Esophagus muscularis mucosa (tissue), 4 donors: ENCODE measurements at regions not wholly inside any gene's neighbourhood (a gene's known extent, or its start where the extent isn't known, plus 50 kb on each side); places are given as distances from the start of the nearest gene placed in this dataset.

Experiments used
- DNase-seq: peaks from one replicate; pipeline ENCODE4 v3.0.0-alpha.2; 2017; ENCODE audit errors: extremely low spot score
- H3K27ac ChIP-seq, 4 donors: fragments of 200-600 bp; sonication (generic); replicated peaks in 1 of 4; 1 replicate in 3 of 4; 2 replicates in 1 of 4; pipeline ENCODE4 v1.5.1; 2016 to 2019; ENCODE audit warnings: mild to moderate bottlenecking in 1 of 4
- H3K27me3 ChIP-seq, 4 donors: fragments of 200-600 bp; sonication (generic); one replicate each; pipeline versions ENCODE4 v1.5.1 to v1.6.0; 2016 to 2019
- H3K36me3 ChIP-seq, 4 donors: fragments of 200-600 bp; sonication (generic); one replicate each; pipeline ENCODE4 v1.5.1; 2016 to 2019
- H3K4me1 ChIP-seq, 4 donors: fragments of 200-600 bp; sonication (generic); one replicate each; pipeline ENCODE4 v1.5.1; 2016 to 2019
- H3K4me3 ChIP-seq, 4 donors: fragments of 200-600 bp; sonication (generic); 1 replicate in 2 of 4; 2 replicates in 2 of 4; pipeline ENCODE4 v1.5.1; 2016 to 2019; ENCODE audit warnings: mild to moderate bottlenecking in 4 of 4, moderate library complexity in 1 of 4
- H3K9me3 ChIP-seq, 4 donors: fragments of 200-600 bp; sonication (generic); 1 replicate in 3 of 4; 2 replicates in 1 of 4; pipeline ENCODE4 v1.5.1; 2016 to 2019
- EP300 ChIP-seq: sonication (generic); formaldehyde crosslinking; IDR thresholded peaks from one replicate; pipeline ENCODE4 v1.6.1; 2017; ENCODE audit warnings: antibody characterized with exemption
- POLR2A ChIP-seq: fragments of 450-650 bp; IDR thresholded peaks from one replicate; pipeline ENCODE4 v1.6.1; 2017; ENCODE audit warnings: antibody characterized with exemption, moderate library complexity, mild to moderate bottlenecking, low read depth
- POLR2AphosphoS5 ChIP-seq, 2 donors: sonication (generic); formaldehyde crosslinking; IDR thresholded peaks; one replicate each; pipeline ENCODE4 v1.6.1; 2017; ENCODE audit warnings: antibody characterized with exemption in 2 of 2
- WGBS: methylation state at CpG from one replicate; pipeline ENCODE4 v1.1.5; 2018; 5-methylcytosine and 5-hydroxymethylcytosine counted together
- intact Hi-C: fragments of 100-400 bp; cut with DNase I; formaldehyde crosslinking; loops from one replicate; pipeline ENCODE4 v1.15.1; 2023
- TF ChIP-seq, protein P1 (sequence below), 3 experiments: fragments of 200-600 bp in 2 of 3; fragments of 450-650 bp in 1 of 3; sonication (generic) in 2 of 3; IDR thresholded peaks; one replicate each; pipeline ENCODE4 v1.5.1; 2017 to 2019; ENCODE audit warnings: antibody characterized with exemption in 3 of 3, mild to moderate bottlenecking in 2 of 3, moderate library complexity in 1 of 3

DNA sequence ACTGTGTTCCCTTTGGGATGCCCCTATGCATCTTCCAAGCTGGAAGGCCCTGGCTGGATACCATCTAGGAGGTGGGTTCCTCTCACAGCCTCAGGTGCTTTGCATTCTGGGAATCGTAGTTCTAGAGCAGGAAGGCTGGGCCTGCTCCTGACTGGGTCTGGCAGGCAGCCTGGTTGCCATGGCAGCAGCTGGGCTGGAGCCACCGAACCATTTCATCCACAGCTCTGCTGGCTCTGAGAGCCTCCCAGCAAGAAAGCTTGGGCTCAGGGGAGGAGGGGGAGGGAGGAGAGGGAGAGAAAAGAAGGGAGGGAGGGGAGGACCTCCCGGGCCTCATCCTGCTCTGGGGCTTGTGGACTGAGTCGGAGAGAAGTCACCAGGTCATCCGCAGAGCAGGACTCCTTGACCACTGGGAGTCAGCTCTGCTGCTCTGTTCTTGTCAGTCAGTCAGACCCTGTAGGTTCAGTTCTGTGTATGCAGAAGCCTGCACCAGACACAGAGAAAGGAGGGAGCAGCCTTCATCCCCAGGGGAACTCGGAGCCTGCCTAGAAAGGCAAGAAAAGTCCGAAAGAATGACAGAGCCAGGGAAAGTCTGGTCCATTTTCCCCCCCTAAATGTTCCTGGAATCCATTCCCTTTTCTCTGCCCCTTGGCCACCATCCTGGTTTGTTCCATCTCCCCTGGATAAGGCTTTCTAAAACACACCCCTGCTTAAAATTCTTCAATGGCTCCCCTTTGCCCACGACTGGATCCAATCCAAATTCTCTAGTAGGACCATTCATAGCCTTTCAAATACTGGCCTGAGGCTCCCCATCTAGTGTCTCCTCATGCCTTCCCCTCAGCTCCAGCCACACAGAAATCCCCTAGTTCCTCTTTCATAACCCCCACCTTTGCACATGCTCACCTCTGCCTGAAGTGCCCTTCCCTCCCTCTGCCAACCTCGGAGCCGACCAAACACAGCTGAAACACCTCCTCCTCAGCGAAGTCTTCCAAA lies 65.4 kb upstream of the ARAP3 start:
- Histone ChIP-seq H3K27me3 (peaks cover 0 to 31% (median under 1%) of the 10 kb centered on the region in 4 donors), H3K27ac (peak overlapping the region in 1 of 4 donors; percentile 22), H3K4me3 (no peak overlapping the region), H3K36me3 (no peaks in the 10 kb centered on the region), H3K9me3 (no peaks in the 10 kb centered on the region), H3K4me1 (peaks cover 5 to 12% (median 11%) of the 10 kb centered on the region in 4 donors)
- 41% methylated on average over 10 of the region's 11 CpGs for WGBS
- no peak for DNase-seq
- TF ChIP-seq POLR2AphosphoS5 (IDR thresholded peaks at IDR 0.05), result peak in 1 of 2 donors; percentile 43
- TF ChIP-seq POLR2A, result no peak
- intact Hi-C loops, result no loop called here

DNA sequence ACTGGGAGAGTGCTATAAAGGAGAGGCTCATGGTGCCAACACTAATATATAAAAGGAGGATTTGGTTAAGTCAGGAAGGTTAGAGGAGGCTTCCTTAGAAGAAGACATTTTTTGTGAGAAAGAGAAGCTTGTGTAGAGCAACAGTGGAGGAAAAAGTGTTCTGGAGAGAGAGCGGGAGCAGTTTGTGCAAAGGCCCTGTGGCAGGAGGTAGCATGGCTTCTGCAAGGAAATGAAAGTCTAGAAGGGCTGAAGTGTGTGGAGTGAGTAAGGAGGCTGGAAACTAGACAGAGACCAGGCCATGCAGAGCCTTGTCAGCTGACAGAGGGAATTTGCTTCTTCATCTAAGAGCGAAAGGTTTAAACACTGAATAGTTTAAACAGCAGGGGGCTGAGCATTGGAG lies 64.4 kb upstream of the ARAP3 start:
- H3K9me3 ChIP-seq, result no peaks in the 10 kb centered on the region
- peaks cover 5 to 12% (median 11%) of the 10 kb centered on the region in 4 donors for H3K4me1 ChIP-seq
- intact Hi-C loops, result no loop called here
- no peak for TF ChIP-seq EP300
- TF ChIP-seq, protein P1, sequence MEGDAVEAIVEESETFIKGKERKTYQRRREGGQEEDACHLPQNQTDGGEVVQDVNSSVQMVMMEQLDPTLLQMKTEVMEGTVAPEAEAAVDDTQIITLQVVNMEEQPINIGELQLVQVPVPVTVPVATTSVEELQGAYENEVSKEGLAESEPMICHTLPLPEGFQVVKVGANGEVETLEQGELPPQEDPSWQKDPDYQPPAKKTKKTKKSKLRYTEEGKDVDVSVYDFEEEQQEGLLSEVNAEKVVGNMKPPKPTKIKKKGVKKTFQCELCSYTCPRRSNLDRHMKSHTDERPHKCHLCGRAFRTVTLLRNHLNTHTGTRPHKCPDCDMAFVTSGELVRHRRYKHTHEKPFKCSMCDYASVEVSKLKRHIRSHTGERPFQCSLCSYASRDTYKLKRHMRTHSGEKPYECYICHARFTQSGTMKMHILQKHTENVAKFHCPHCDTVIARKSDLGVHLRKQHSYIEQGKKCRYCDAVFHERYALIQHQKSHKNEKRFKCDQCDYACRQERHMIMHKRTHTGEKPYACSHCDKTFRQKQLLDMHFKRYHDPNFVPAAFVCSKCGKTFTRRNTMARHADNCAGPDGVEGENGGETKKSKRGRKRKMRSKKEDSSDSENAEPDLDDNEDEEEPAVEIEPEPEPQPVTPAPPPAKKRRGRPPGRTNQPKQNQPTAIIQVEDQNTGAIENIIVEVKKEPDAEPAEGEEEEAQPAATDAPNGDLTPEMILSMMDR (IDR thresholded peaks at IDR 0.05), result no peak
- no peak for TF ChIP-seq POLR2A
- TF ChIP-seq POLR2AphosphoS5 (IDR thresholded peaks at IDR 0.05), result no peak
- no peaks in the 10 kb centered on the region for H3K36me3 ChIP-seq
- WGBS, result 99% methylated on average over 2 of the region's 2 CpGs
- H3K4me3 ChIP-seq, result no peak overlapping the region
- no peak overlapping the region for H3K27ac ChIP-seq
- no peak for DNase-seq
- H3K27me3 ChIP-seq, result peaks cover 0 to 33% (median 0%) of the 10 kb centered on the region in 4 donors

DNA sequence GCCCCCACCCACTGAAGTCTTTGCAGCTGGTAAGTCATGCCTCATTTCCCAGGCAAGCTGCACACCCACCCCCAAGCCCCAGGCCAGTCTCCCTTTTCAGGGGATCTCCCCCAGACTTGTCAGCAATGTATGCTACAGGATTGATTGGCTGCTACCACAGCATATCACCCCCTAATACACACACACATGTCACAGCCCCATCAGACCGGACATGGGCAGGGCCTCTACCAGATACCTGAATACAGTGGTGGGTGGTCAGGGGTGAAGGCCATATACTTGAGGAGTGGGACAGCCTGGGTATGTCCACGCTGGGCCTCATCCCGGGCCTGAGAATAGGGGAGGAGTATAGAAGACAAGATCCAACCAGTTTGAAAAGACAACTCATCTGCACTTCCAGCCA lies 63.4 kb upstream of the ARAP3 start:
- DNase-seq, result no peak
- Histone ChIP-seq H3K36me3 (no peaks in the 10 kb centered on the region), H3K27me3 (peaks cover 0 to 40% (median 0%) of the 10 kb centered on the region in 4 donors), H3K4me3 (no peak overlapping the region), H3K9me3 (no peaks in the 10 kb centered on the region), H3K4me1 (peaks cover 5 to 12% (median 11%) of the 10 kb centered on the region in 4 donors), H3K27ac (no peak overlapping the region)
- TF ChIP-seq, protein P1 (IDR thresholded peaks at IDR 0.05), result no peak
- TF ChIP-seq POLR2AphosphoS5 (IDR thresholded peaks at IDR 0.05), result no peak
- no peak for TF ChIP-seq EP300
- TF ChIP-seq POLR2A, result no peak
- WGBS, result 91% methylated on average over 3 of the region's 3 CpGs
- intact Hi-C loops, result no loop called here

DNA sequence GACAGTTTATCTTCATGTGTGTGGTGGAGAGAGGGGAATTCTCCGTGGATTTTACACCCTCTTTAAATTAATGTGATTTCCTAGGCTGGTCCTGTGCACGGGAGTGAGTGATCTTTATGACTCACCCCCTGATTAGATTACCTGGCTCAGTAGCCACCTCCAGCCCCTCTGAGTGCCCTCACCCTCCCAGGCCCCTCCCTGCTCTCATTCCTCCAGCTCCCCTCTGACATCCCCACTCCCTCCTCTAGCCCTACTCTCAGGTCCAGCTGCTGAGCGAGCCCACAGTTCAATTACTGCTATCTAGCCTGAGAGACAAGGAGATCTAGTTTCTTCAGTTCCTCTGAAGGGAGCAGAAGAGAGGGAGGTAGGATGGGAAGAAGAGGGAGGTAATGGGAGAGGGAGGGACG lies 61.8 kb upstream of the ARAP3 start:
- peaks cover 5 to 12% (median 11%) of the 10 kb centered on the region in 4 donors for H3K4me1 ChIP-seq
- DNase-seq, result no peak
- no peak overlapping the region for H3K27ac ChIP-seq
- H3K4me3 ChIP-seq, result no peak overlapping the region
- no peaks in the 10 kb centered on the region for H3K36me3 ChIP-seq
- 25% methylated on average over 4 of the region's 4 CpGs for WGBS
- no peak for TF ChIP-seq POLR2A
- TF ChIP-seq EP300, result no peak
- H3K27me3 ChIP-seq, result peaks cover 0 to 35% (median 0%) of the 10 kb centered on the region in 4 donors
- intact Hi-C loops, result no loop called here
- no peaks in the 10 kb centered on the region for H3K9me3 ChIP-seq

DNA sequence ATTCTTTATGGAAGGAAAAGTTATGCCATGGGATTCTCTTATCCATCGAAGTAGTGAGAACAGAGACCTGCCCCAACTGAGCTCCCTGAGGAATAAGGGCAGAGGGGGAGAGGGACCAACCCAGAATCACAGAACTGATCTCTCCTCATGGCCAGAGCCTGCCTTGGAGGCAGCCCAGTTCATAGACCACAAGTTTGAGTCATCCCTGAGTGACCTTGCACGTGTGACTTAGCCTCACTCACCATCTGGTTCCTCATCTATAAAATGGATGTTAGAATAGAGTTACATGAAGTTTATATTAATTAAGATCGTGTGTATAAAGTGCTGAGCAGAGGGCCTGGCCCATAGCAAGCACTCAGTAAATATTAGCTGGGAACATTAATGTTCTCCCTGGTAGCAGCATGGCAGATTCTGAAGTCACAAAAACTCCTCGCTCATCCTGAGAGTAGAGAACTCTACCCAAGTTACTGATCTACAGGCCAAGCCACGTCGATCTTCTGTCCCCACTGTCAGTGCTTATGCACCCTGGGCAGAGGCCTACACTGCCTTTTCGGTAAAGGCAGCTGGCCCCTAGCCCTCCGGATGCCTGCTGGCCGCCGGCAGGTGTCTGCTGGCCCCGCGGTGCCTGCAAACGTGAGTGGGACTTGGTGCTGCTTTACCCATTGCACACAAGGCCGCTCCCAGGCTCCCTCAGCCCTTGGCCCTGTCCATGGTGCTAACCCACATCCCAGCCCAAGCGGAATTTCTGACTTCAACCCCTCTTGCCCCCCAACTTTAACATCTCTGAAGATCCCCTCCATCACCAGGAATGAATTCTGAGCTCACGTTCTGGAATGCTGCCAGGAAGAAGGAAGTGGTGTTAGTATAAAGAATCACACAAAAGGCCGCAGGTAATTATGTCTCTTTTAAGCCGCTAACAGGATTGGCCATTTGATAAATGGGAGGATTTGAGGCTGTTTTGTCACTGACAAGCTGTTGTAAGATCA lies 61.1 kb upstream of the ARAP3 start:
- Histone ChIP-seq H3K4me1 (peaks cover 5 to 12% (median 10%) of the 10 kb centered on the region in 4 donors), H3K4me3 (no peak overlapping the region), H3K36me3 (no peaks in the 10 kb centered on the region), H3K27ac (no peak overlapping the region), H3K9me3 (no peaks in the 10 kb centered on the region), H3K27me3 (peaks cover 0 to 41% (median 0%) of the 10 kb centered on the region in 4 donors)
- intact Hi-C loops, result no loop called here
- WGBS, result 37% methylated on average over 13 of the region's 18 CpGs
- TF ChIP-seq, protein P1 (IDR thresholded peaks at IDR 0.05), result no peak
- TF ChIP-seq EP300 (no peak), POLR2A (no peak), POLR2AphosphoS5 (IDR thresholded peaks at IDR 0.05) (no peak)
- no peak for DNase-seq
